ENCODE measurements at regions not wholly inside any gene's neighbourhood (a gene's known extent, or its start where the extent isn't known, plus 50 kb on each side); places are given as distances from the start of the nearest gene placed in this dataset.

- TF ChIP-seq, protein P1, sequence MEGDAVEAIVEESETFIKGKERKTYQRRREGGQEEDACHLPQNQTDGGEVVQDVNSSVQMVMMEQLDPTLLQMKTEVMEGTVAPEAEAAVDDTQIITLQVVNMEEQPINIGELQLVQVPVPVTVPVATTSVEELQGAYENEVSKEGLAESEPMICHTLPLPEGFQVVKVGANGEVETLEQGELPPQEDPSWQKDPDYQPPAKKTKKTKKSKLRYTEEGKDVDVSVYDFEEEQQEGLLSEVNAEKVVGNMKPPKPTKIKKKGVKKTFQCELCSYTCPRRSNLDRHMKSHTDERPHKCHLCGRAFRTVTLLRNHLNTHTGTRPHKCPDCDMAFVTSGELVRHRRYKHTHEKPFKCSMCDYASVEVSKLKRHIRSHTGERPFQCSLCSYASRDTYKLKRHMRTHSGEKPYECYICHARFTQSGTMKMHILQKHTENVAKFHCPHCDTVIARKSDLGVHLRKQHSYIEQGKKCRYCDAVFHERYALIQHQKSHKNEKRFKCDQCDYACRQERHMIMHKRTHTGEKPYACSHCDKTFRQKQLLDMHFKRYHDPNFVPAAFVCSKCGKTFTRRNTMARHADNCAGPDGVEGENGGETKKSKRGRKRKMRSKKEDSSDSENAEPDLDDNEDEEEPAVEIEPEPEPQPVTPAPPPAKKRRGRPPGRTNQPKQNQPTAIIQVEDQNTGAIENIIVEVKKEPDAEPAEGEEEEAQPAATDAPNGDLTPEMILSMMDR (IDR thresholded peaks at IDR 0.05) = no peak
- TF ChIP-seq POLR2A (IDR thresholded peaks at IDR 0.05) = no peak
Measured at GRCh38 chr13:83538636-83539035, 343.6 kb downstream of the SLITRK1 start.
